Fibroblast of lung (primary cell): ENCODE measurements at regions not wholly inside any gene's neighbourhood (a gene's known extent, or its start where the extent isn't known, plus 50 kb on each side); places are given as distances from the start of the nearest gene placed in this dataset.

Experiments
- EZH2 ChIP-seq: IDR thresholded peaks from 2 replicates; pipeline ENCODE4 v1.5.1; 2012; ENCODE audit warnings: low read length, control low read depth, mild to moderate bottlenecking; ENCODE audit errors: missing control alignments
- TF ChIP-seq, protein P1 (sequence below), 2 donors: IDR thresholded peaks in 1 of 2; conservative IDR thresholded peaks in 1 of 2; 1 replicate in 1 of 2; 2 replicates in 1 of 2; pipeline ENCODE4 v1.5.1; 2011 to 2012; ENCODE audit warnings: low read length in 2 of 2, control low read depth in 1 of 2, inconsistent platforms in 1 of 2, low read depth in 1 of 2, mild to moderate bottlenecking in 1 of 2

DNA sequence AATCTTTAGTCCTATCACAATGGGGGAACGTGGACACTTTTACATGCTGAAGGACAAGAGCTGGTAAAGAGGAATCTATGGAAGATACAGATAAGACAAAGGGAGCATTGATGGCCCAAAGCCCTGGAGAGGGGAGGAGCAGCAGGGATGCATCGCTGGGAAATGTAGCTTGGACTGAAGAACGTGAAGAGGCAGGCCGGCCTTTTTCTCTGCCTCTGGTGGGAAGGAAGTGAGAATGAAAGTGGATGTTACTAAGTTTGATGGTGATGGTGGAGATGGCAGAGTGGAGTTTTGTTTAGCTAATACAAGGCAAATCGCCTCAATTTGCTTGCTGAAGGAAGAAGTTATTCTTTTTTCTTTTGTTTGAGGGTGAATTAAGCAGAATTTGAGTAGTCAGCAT, 124.6 kb upstream of the TAF11L2 start:
- TF ChIP-seq, protein P1, sequence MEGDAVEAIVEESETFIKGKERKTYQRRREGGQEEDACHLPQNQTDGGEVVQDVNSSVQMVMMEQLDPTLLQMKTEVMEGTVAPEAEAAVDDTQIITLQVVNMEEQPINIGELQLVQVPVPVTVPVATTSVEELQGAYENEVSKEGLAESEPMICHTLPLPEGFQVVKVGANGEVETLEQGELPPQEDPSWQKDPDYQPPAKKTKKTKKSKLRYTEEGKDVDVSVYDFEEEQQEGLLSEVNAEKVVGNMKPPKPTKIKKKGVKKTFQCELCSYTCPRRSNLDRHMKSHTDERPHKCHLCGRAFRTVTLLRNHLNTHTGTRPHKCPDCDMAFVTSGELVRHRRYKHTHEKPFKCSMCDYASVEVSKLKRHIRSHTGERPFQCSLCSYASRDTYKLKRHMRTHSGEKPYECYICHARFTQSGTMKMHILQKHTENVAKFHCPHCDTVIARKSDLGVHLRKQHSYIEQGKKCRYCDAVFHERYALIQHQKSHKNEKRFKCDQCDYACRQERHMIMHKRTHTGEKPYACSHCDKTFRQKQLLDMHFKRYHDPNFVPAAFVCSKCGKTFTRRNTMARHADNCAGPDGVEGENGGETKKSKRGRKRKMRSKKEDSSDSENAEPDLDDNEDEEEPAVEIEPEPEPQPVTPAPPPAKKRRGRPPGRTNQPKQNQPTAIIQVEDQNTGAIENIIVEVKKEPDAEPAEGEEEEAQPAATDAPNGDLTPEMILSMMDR (conservative IDR thresholded peaks at IDR 0.05 in 1 of 2, IDR thresholded peaks at IDR 0.05 in 1 of 2; ENCODE audit: low read depth in 1 of 2, low read length in 2 of 2), result no peak
- no peak for TF ChIP-seq EZH2
